ENCODE measurements at regions not wholly inside any gene's neighbourhood (a gene's known extent, or its start where the extent isn't known, plus 50 kb on each side); places are given as distances from the start of the nearest gene placed in this dataset.
"Not testable (repeated sequence)": the region's sequence is repeated elsewhere in the genome, so short reads cannot be mapped to it uniquely, and the experiment has no call there.

DNA sequence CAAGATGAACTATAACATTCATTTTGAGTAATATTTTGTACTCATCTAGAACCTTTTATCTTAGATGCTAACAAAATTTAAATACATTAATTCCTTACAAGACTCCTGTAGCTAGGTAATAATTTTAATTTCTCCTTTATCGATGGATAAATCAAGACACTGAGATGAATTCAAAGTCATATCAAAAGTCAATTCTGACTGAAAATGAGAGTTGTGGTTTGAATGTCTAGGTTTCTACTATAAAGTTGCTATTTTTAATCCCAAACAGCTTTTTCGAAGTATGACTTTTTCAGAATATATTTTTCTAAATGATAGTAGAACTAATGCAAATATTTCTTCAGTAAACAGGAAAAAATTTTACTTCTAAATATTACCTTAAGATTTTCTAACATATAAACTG, 491.7 kb upstream of the FAM174A start:
- H3K4me3 ChIP-seq = no peak overlapping the region
- no peaks in the 10 kb centered on the region for H3K36me3 ChIP-seq
- no peaks in the 10 kb centered on the region for H3K9me3 ChIP-seq
- intact Hi-C loops (cut with DNase I) = no loop called here
- TF ChIP-seq POLR2A (IDR thresholded peaks at IDR 0.05) = no peak
- TF ChIP-seq, protein P1, sequence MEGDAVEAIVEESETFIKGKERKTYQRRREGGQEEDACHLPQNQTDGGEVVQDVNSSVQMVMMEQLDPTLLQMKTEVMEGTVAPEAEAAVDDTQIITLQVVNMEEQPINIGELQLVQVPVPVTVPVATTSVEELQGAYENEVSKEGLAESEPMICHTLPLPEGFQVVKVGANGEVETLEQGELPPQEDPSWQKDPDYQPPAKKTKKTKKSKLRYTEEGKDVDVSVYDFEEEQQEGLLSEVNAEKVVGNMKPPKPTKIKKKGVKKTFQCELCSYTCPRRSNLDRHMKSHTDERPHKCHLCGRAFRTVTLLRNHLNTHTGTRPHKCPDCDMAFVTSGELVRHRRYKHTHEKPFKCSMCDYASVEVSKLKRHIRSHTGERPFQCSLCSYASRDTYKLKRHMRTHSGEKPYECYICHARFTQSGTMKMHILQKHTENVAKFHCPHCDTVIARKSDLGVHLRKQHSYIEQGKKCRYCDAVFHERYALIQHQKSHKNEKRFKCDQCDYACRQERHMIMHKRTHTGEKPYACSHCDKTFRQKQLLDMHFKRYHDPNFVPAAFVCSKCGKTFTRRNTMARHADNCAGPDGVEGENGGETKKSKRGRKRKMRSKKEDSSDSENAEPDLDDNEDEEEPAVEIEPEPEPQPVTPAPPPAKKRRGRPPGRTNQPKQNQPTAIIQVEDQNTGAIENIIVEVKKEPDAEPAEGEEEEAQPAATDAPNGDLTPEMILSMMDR (IDR thresholded peaks at IDR 0.05) = no peak
- H3K27ac ChIP-seq = no peak overlapping the region
- no peak for DNase-seq
- no peaks in the 10 kb centered on the region for H3K4me1 ChIP-seq
- no peaks in the 10 kb centered on the region for H3K27me3 ChIP-seq
- 57 to 72% methylated on average over 2 of the region's 2 CpGs for WGBS, 2 donors

DNA sequence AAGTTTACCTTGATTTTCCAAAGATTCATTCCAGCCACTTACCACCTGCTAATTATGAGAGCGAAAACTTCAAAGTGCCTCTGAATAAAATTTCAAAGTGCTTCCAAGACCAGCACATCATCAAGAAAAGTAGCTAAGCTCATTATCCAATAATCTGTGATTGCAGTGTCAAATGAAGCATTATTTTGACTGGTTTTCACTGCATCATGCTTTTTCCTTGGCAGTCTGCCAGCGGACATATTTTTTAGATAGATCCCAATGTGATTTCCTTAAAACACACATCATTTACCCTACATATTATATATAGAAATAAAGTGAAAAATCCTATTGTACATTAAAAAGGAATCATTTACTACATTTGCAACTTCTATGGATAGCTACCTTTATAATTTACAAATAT, 508.6 kb upstream of the FAM174A start:
- intact Hi-C loops (cut with DNase I) = no loop called here
- WGBS, 2 donors = 62 to 64% methylated on average over 2 of the region's 2 CpGs
- no peak for DNase-seq
- H3K36me3 ChIP-seq = no peaks in the 10 kb centered on the region
- no peak overlapping the region for H3K27ac ChIP-seq
- no peak overlapping the region for H3K4me3 ChIP-seq
- no peaks in the 10 kb centered on the region for H3K9me3 ChIP-seq
- H3K27me3 ChIP-seq = no peaks in the 10 kb centered on the region
- no peaks in the 10 kb centered on the region for H3K4me1 ChIP-seq
- TF ChIP-seq, protein P1 (IDR thresholded peaks at IDR 0.05) = no peak
- TF ChIP-seq POLR2A (IDR thresholded peaks at IDR 0.05) = no peak

DNA sequence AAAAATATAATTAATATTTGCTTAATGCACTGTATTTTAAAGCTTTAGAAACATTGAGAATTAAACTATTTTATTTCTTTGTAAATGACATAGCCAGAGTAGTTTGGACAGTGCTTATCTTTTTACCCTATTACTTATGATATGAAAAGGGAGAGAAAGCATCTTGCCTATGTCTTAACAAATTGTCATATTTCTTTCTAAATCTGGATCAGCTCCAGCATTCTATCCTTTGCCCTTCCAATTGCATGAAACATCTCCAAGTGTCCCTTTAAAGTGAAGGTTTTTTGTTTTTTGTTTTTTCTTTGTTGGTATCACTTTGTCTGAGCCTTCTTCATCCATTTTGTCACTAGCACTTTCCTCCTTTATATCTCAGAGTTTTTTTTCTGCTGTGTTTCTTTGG, 511.6 kb upstream of the FAM174A start:
- no peak for DNase-seq
- TF ChIP-seq POLR2A (IDR thresholded peaks at IDR 0.05) = no peak
- TF ChIP-seq, protein P1 (IDR thresholded peaks at IDR 0.05) = no peak
- Histone ChIP-seq H3K4me3 (no peak overlapping the region), H3K27me3 (no peaks in the 10 kb centered on the region), H3K4me1 (no peaks in the 10 kb centered on the region), H3K27ac (no peak overlapping the region), H3K9me3 (no peaks in the 10 kb centered on the region), H3K36me3 (no peaks in the 10 kb centered on the region)
- intact Hi-C loops (cut with DNase I) = no loop called here

DNA sequence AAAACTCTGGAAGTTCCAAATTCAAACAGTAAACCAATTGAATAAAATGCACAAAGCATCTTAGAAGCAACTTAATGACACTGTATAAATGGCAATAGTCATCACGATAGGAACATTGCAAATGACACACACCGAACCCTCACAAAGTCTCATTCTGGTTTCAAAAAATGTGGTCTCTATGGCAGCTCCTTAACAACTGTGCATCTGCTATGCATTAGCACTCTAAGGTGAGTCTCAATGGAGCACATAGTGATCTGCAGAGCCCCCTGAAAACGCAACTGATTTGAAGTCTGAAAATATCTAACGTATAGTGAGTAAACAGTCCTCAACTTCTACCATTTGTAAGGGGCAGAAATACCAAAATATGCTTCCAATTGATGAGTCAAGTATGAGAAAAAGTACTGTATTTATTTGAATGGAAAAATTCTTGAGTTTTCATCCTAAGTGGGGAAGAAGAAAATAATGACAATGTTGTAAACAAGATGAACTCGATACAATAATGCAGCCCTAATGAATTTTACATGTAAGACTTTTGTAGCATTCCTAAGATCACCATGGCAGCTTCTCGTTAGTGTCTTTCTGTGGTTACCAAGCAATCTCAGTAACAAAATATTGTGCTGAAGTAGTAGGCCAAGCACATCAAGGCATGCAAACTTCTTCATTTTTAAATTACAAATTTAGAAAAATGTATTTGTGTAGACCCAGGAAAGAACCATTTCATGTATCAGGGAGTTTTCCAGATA, 517.5 kb upstream of the FAM174A start:
- no peaks in the 10 kb centered on the region for H3K27me3 ChIP-seq
- intact Hi-C loops (cut with DNase I) = no loop called here
- H3K4me3 ChIP-seq = no peak overlapping the region
- no peaks in the 10 kb centered on the region for H3K36me3 ChIP-seq
- TF ChIP-seq, protein P1 (IDR thresholded peaks at IDR 0.05) = no peak
- TF ChIP-seq POLR2A (IDR thresholded peaks at IDR 0.05) = no peak
- no peak for DNase-seq
- no peaks in the 10 kb centered on the region for H3K9me3 ChIP-seq
- no peaks in the 10 kb centered on the region for H3K4me1 ChIP-seq
- WGBS, 2 donors = 63 to 64% methylated on average over 6 of the region's 6 CpGs
- H3K27ac ChIP-seq = no peak overlapping the region

DNA sequence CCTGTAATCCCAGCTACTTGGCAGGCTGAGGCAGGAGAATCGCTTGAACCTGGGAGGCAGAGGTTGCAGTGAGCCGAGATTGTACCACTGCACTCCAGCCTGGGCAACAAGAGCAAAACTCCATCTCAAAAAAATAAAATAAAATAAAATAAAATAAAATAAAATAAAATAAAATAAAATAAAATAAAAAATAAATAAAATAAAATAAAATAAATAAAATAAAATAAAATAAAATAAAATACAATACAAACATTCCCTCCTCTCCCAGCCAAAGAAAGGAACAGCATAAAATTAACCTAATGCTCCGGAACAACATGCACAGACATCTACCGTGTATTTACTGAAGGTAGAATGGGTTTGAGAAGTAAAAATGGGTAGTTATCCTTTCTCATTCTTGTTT, 521.9 kb upstream of the FAM174A start:
- H3K4me3 ChIP-seq; H3K9me3 ChIP-seq; intact Hi-C loops (cut with DNase I); H3K27me3 ChIP-seq; H3K4me1 ChIP-seq; DNase-seq; H3K27ac ChIP-seq; H3K36me3 ChIP-seq: not testable (repeated sequence)
- WGBS, 2 donors = 81 to 87% methylated on average over 2 to 4 of the region's 4 CpGs

DNA sequence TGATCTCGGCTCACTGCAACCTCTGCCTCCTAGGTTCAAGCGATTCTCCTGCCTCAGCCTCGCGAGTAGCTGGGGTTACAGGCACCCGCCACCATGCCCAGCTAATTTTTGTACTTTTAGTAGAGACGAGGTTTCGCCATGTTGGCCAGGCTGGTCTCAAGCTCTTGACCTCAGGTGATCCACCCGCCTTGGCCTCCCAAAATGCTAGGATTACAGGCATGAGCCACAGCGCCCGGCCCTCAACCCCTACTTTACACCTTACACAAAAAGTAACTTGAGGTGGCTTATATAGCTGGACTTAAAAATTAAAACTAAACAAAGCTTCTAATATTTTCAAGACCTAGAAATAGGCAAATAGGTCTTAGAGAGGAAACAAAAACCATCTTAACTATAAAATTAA, 524.0 kb upstream of the FAM174A start:
- H3K27ac ChIP-seq; H3K9me3 ChIP-seq; H3K36me3 ChIP-seq; H3K4me3 ChIP-seq; H3K4me1 ChIP-seq; DNase-seq; intact Hi-C loops (cut with DNase I); H3K27me3 ChIP-seq: not testable (repeated sequence)
- 82 to 85% methylated on average over 9 to 10 of the region's 10 CpGs for WGBS, 2 donors

Measured in esophagus squamous epithelium (tissue), 5 donors.